ENCODE measurements at regions not wholly inside any gene's neighbourhood (a gene's known extent, or its start where the extent isn't known, plus 50 kb on each side); places are given as distances from the start of the nearest gene placed in this dataset.

DNA sequence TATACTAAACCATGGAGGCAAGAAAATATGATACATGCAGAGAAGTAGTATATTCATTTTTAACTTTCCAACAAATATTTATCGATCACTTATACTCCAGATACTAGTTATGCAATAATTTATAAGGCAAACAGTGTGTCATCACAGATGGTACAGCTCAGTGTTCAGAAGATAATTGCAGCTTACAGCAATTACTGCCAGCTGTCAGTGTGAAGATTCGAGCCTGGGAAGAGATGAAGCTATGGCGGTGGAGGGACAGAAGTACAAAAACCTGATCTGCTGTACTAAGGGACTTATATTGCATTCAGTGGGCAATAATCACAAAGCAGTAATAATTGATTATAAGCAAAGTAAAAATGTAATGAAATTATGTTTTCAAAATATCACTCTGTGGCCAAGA is 170.6 kb upstream of the EPHA3 start (continued):
- no peak for TF ChIP-seq RFX5 (IDR thresholded peaks at IDR 0.05; ENCODE audit: borderline replicate concordance, low read depth, low read length)
- TF ChIP-seq MAFK (IDR thresholded peaks at IDR 0.05; ENCODE audit: low read depth, low read length), result no peak
- TF ChIP-seq GTF2F1 (IDR thresholded peaks at IDR 0.05; ENCODE audit: borderline replicate concordance, low read depth, low read length), result no peak

All from H1 (cell line).